ENCODE measurements at regions not wholly inside any gene's neighbourhood (a gene's known extent, or its start where the extent isn't known, plus 50 kb on each side); places are given as distances from the start of the nearest gene placed in this dataset.

- Mint-ChIP-seq H3K4me3 (no peak overlapping the region), H3K9me3 (peaks cover 0 to 6% (median 0%) of the 10 kb centered on the region in 11 donors), H3K36me3 (no peaks in the 10 kb centered on the region), H3K27me3 (peaks cover 0 to 3% (median 0%) of the 10 kb centered on the region in 5 donors), H3K27ac (no peak overlapping the region), H3K4me1 (no peaks in the 10 kb centered on the region)
- no peak for DNase-seq
- Histone ChIP-seq H3K27ac (ENCODE audit: low read depth, low read length) (no peak overlapping the region), H3K4me1 (ENCODE audit: control insufficient read depth in 2 of 2, insufficient read depth in 2 of 2, low read length in 2 of 2) (no peaks in the 10 kb centered on the region), H3K9me3 (ENCODE audit: control insufficient read depth in 2 of 3, low read length in 3 of 3) (no peaks in the 10 kb centered on the region), H3K36me3 (ENCODE audit: control insufficient read depth in 2 of 3, insufficient read depth in 3 of 3, low read length in 3 of 3) (no peaks in the 10 kb centered on the region), H3K4me3 (ENCODE audit: low read length) (no peak overlapping the region), H3K27me3 (ENCODE audit: control insufficient read depth in 2 of 2, insufficient read depth in 2 of 2, low read length in 2 of 2) (no peaks in the 10 kb centered on the region)
- ChIA-PET CTCF (no interaction called here), POLR2A (no interaction called here)
- intact Hi-C loops (cut with micrococcal nuclease) = no loop called here
- no peak for ATAC-seq
Measured at GRCh38 chr6:74100719-74101287, 404.8 kb downstream of the CD109 start.

- intact Hi-C loops (cut with micrococcal nuclease) = no loop called here
- no peaks in the 10 kb centered on the region for H3K27me3 ChIP-seq (ENCODE audit: control insufficient read depth in 2 of 2, insufficient read depth in 2 of 2, low read length in 2 of 2)
- H3K9me3 Mint-ChIP-seq = peaks cover 0 to 6% (median 0%) of the 10 kb centered on the region in 11 donors
- no peak overlapping the region for H3K27ac Mint-ChIP-seq
- ATAC-seq (no peak), DNase-seq (no peak)
- H3K4me3 Mint-ChIP-seq = no peak overlapping the region
- POLR2A ChIA-PET = no interaction called here
- H3K36me3 ChIP-seq (ENCODE audit: control insufficient read depth in 2 of 3, insufficient read depth in 3 of 3, low read length in 3 of 3) = no peaks in the 10 kb centered on the region
- no peaks in the 10 kb centered on the region for H3K4me1 Mint-ChIP-seq
- no peaks in the 10 kb centered on the region for H3K9me3 ChIP-seq (ENCODE audit: control insufficient read depth in 2 of 3, low read length in 3 of 3)
- no peaks in the 10 kb centered on the region for H3K4me1 ChIP-seq (ENCODE audit: control insufficient read depth in 2 of 2, insufficient read depth in 2 of 2, low read length in 2 of 2)
- H3K4me3 ChIP-seq (ENCODE audit: low read length) = no peak overlapping the region
- peaks cover 0 to under 1% (median 0%) of the 10 kb centered on the region in 5 donors for H3K27me3 Mint-ChIP-seq
- no peaks in the 10 kb centered on the region for H3K36me3 Mint-ChIP-seq
- CTCF ChIA-PET = no interaction called here
- no peak overlapping the region for H3K27ac ChIP-seq (ENCODE audit: low read depth, low read length)
Measured at GRCh38 chr6:74096329-74096728, 400.3 kb downstream of the CD109 start.

GRCh38 chr6:74093361-74093760 is 397.4 kb downstream of the CD109 start:
- Mint-ChIP-seq H3K4me1 (no peaks in the 10 kb centered on the region), H3K27ac (no peak overlapping the region), H3K27me3 (peaks cover 0 to 7% (median 5%) of the 10 kb centered on the region in 5 donors), H3K4me3 (no peak overlapping the region), H3K36me3 (no peaks in the 10 kb centered on the region), H3K9me3 (peaks cover 0 to 6% (median 0%) of the 10 kb centered on the region in 11 donors)
- Histone ChIP-seq H3K4me3 (ENCODE audit: low read length) (no peak overlapping the region), H3K9me3 (ENCODE audit: control insufficient read depth in 2 of 3, low read length in 3 of 3) (no peaks in the 10 kb centered on the region), H3K27ac (ENCODE audit: low read depth, low read length) (no peak overlapping the region), H3K27me3 (ENCODE audit: control insufficient read depth in 2 of 2, insufficient read depth in 2 of 2, low read length in 2 of 2) (peaks cover 0 to 4% of the 10 kb centered on the region in 2 donors), H3K36me3 (ENCODE audit: control insufficient read depth in 2 of 3, insufficient read depth in 3 of 3, low read length in 3 of 3) (no peaks in the 10 kb centered on the region), H3K4me1 (ENCODE audit: control insufficient read depth in 2 of 2, insufficient read depth in 2 of 2, low read length in 2 of 2) (no peaks in the 10 kb centered on the region)
- CTCF ChIA-PET = interaction anchor here (3.2 kb wide), 1 partner anchor 1116 kb away, joined by 18 read pairs; no protein-coding TSS in a partner anchor
- ATAC-seq (no peak), DNase-seq (no peak)
- POLR2A ChIA-PET = no interaction called here
- intact Hi-C loops (cut with micrococcal nuclease) = loop anchor here (5.0 kb wide), 2 partner anchors 361 to 1434 kb away; no protein-coding TSS in a partner anchor

GRCh38 chr6:74091794-74092157 is 395.8 kb downstream of the CD109 start:
- CTCF ChIA-PET = interaction anchor here (0.5 to 3.2 kb wide), 3 partner anchors 1118 to 1643 kb away, joined by 3 to 18 read pairs (median 4); no protein-coding TSS in a partner anchor
- Mint-ChIP-seq H3K9me3 (peaks cover 0 to 6% (median 0%) of the 10 kb centered on the region in 11 donors), H3K27me3 (peaks cover 0 to 7% (median 5%) of the 10 kb centered on the region in 5 donors), H3K27ac (no peak overlapping the region), H3K4me3 (no peak overlapping the region), H3K36me3 (no peaks in the 10 kb centered on the region), H3K4me1 (no peaks in the 10 kb centered on the region)
- Histone ChIP-seq H3K4me3 (ENCODE audit: low read length) (no peak overlapping the region), H3K4me1 (ENCODE audit: control insufficient read depth in 2 of 2, insufficient read depth in 2 of 2, low read length in 2 of 2) (no peaks in the 10 kb centered on the region), H3K36me3 (ENCODE audit: control insufficient read depth in 2 of 3, insufficient read depth in 3 of 3, low read length in 3 of 3) (no peaks in the 10 kb centered on the region), H3K9me3 (ENCODE audit: control insufficient read depth in 2 of 3, low read length in 3 of 3) (no peaks in the 10 kb centered on the region), H3K27ac (ENCODE audit: low read depth, low read length) (no peak overlapping the region), H3K27me3 (ENCODE audit: control insufficient read depth in 2 of 2, insufficient read depth in 2 of 2, low read length in 2 of 2) (peaks cover 0 to 4% of the 10 kb centered on the region in 2 donors)
- DNase-seq (no peak), ATAC-seq (no peak)
- intact Hi-C loops (cut with micrococcal nuclease) = loop anchor here (1.0 to 5.0 kb wide), 3 partner anchors 359 to 1436 kb away; no protein-coding TSS in a partner anchor
- POLR2A ChIA-PET = no interaction called here

- H3K27me3 Mint-ChIP-seq = peaks cover 0 to 10% (median 5%) of the 10 kb centered on the region in 5 donors
- DNase-seq (peak in 4 of 9 donors; percentile 2 to 14 (median 4)), ATAC-seq (no peak)
- Histone ChIP-seq H3K27me3 (ENCODE audit: control insufficient read depth in 2 of 2, insufficient read depth in 2 of 2, low read length in 2 of 2) (peaks cover 0 to 4% of the 10 kb centered on the region in 2 donors), H3K27ac (ENCODE audit: low read depth, low read length) (no peak overlapping the region), H3K4me3 (ENCODE audit: low read length) (no peak overlapping the region), H3K4me1 (ENCODE audit: control insufficient read depth in 2 of 2, insufficient read depth in 2 of 2, low read length in 2 of 2) (no peaks in the 10 kb centered on the region), H3K9me3 (ENCODE audit: control insufficient read depth in 2 of 3, low read length in 3 of 3) (no peaks in the 10 kb centered on the region), H3K36me3 (ENCODE audit: control insufficient read depth in 2 of 3, insufficient read depth in 3 of 3, low read length in 3 of 3) (no peaks in the 10 kb centered on the region)
- intact Hi-C loops (cut with micrococcal nuclease) = loop anchor here (1.0 to 5.0 kb wide), 3 partner anchors 359 to 1436 kb away; no protein-coding TSS in a partner anchor
- ChIA-PET POLR2A (no interaction called here), CTCF (interaction anchor here (0.5 to 3.2 kb wide), 3 partner anchors 1119 to 1643 kb away, joined by 3 to 18 read pairs (median 4); no protein-coding TSS in a partner anchor)
- no peak overlapping the region for H3K27ac Mint-ChIP-seq
- H3K4me1 Mint-ChIP-seq = no peaks in the 10 kb centered on the region
- H3K36me3 Mint-ChIP-seq = no peaks in the 10 kb centered on the region
- peaks cover 0 to 6% (median 0%) of the 10 kb centered on the region in 11 donors for H3K9me3 Mint-ChIP-seq
- no peak overlapping the region for H3K4me3 Mint-ChIP-seq
Measured at GRCh38 chr6:74091136-74091793, 395.3 kb downstream of the CD109 start.

GRCh38 chr6:74087899-74088298 is 391.9 kb downstream of the CD109 start:
- Histone ChIP-seq H3K4me3 (ENCODE audit: low read length) (no peak overlapping the region), H3K4me1 (ENCODE audit: control insufficient read depth in 2 of 2, insufficient read depth in 2 of 2, low read length in 2 of 2) (no peaks in the 10 kb centered on the region), H3K27ac (ENCODE audit: low read depth, low read length) (no peak overlapping the region), H3K27me3 (ENCODE audit: control insufficient read depth in 2 of 2, insufficient read depth in 2 of 2, low read length in 2 of 2) (peaks cover 0 to 4% of the 10 kb centered on the region in 2 donors), H3K36me3 (ENCODE audit: control insufficient read depth in 2 of 3, insufficient read depth in 3 of 3, low read length in 3 of 3) (no peaks in the 10 kb centered on the region), H3K9me3 (ENCODE audit: control insufficient read depth in 2 of 3, low read length in 3 of 3) (no peaks in the 10 kb centered on the region)
- peaks cover 0 to 5% (median 0%) of the 10 kb centered on the region in 5 donors for H3K36me3 Mint-ChIP-seq
- intact Hi-C loops (cut with micrococcal nuclease) = no loop called here
- ChIA-PET POLR2A (no interaction called here), CTCF (no interaction called here)
- peaks cover 0 to 10% (median 5%) of the 10 kb centered on the region in 5 donors for H3K27me3 Mint-ChIP-seq
- H3K9me3 Mint-ChIP-seq = peaks cover 0 to 5% (median 0%) of the 10 kb centered on the region in 11 donors
- no peak for DNase-seq
- no peak overlapping the region for H3K27ac Mint-ChIP-seq
- no peak for ATAC-seq
- no peaks in the 10 kb centered on the region for H3K4me1 Mint-ChIP-seq
- no peak overlapping the region for H3K4me3 Mint-ChIP-seq

Data from naive thymus-derived CD4-positive, alpha-beta T cell (primary cell).